PFSK-1 (cell line): ENCODE measurements at regions not wholly inside any gene's neighbourhood (a gene's known extent, or its start where the extent isn't known, plus 50 kb on each side); places are given as distances from the start of the nearest gene placed in this dataset.

ENCODE experiments used
- FOXP2 ChIP-seq: optimal IDR thresholded peaks from 2 replicates; pipeline ENCODE3; 2011; ENCODE audit warnings: borderline replicate concordance, control low read depth, inconsistent platforms; ENCODE audit not compliant: insufficient read depth; ENCODE audit errors: extremely low read length, extremely low read depth
- POLR2AphosphoS5 ChIP-seq: IDR thresholded peaks from 2 replicates; pipeline ENCODE4 v1.6.1; 2012; ENCODE audit warnings: low read depth, mild to moderate bottlenecking, control low read depth, low read length, moderate library complexity
- SIN3A ChIP-seq: IDR thresholded peaks from 2 replicates; pipeline ENCODE4 v1.6.1; 2012; ENCODE audit warnings: mild to moderate bottlenecking, low read length, moderate library complexity, borderline replicate concordance; ENCODE audit not compliant: insufficient read depth
- TAF1 ChIP-seq: IDR thresholded peaks from 2 replicates; pipeline ENCODE4 v1.6.1; 2012; ENCODE audit warnings: low read length, control low read depth, borderline replicate concordance; ENCODE audit not compliant: insufficient read depth
- TF ChIP-seq, protein P1 (sequence below), 2 experiments: IDR thresholded peaks; 2 replicates each; pipeline versions ENCODE4 v1.6.1 to v1.8.0; 2011 to 2012; ENCODE audit warnings: low read depth in 2 of 2, low read length in 2 of 2, control low read depth in 1 of 2, inconsistent platforms in 1 of 2, mild to moderate bottlenecking in 1 of 2, moderate library complexity in 1 of 2; ENCODE audit not compliant: insufficient read depth in 1 of 2

DNA sequence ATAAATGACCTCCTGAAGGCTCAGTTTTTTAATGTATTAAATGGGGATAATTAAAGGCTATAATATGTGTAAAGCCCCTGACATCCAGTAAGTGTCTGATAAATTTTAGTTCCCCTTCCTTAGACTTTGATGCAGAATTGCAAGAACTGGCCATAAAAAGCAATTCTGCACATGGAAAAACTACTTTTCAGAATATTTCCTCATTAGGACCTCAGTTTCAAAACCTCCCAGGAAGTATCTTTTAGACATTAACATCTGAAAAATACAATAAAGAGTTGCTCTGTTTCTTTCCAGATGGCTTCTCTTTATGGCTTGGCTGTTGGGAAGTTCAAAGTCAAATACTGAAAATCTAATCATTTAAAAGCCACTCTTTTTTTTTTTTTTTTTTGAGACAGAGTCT lies 106.3 kb upstream of the ZNF217 start:
- TF ChIP-seq POLR2AphosphoS5 (no peak), FOXP2 (no peak), TAF1 (no peak), SIN3A (no peak)
- TF ChIP-seq, protein P1, sequence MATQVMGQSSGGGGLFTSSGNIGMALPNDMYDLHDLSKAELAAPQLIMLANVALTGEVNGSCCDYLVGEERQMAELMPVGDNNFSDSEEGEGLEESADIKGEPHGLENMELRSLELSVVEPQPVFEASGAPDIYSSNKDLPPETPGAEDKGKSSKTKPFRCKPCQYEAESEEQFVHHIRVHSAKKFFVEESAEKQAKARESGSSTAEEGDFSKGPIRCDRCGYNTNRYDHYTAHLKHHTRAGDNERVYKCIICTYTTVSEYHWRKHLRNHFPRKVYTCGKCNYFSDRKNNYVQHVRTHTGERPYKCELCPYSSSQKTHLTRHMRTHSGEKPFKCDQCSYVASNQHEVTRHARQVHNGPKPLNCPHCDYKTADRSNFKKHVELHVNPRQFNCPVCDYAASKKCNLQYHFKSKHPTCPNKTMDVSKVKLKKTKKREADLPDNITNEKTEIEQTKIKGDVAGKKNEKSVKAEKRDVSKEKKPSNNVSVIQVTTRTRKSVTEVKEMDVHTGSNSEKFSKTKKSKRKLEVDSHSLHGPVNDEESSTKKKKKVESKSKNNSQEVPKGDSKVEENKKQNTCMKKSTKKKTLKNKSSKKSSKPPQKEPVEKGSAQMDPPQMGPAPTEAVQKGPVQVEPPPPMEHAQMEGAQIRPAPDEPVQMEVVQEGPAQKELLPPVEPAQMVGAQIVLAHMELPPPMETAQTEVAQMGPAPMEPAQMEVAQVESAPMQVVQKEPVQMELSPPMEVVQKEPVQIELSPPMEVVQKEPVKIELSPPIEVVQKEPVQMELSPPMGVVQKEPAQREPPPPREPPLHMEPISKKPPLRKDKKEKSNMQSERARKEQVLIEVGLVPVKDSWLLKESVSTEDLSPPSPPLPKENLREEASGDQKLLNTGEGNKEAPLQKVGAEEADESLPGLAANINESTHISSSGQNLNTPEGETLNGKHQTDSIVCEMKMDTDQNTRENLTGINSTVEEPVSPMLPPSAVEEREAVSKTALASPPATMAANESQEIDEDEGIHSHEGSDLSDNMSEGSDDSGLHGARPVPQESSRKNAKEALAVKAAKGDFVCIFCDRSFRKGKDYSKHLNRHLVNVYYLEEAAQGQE (IDR thresholded peaks at IDR 0.05; ENCODE audit: insufficient read depth in 1 of 2, low read depth in 2 of 2, low read length in 2 of 2) = no peak

DNA sequence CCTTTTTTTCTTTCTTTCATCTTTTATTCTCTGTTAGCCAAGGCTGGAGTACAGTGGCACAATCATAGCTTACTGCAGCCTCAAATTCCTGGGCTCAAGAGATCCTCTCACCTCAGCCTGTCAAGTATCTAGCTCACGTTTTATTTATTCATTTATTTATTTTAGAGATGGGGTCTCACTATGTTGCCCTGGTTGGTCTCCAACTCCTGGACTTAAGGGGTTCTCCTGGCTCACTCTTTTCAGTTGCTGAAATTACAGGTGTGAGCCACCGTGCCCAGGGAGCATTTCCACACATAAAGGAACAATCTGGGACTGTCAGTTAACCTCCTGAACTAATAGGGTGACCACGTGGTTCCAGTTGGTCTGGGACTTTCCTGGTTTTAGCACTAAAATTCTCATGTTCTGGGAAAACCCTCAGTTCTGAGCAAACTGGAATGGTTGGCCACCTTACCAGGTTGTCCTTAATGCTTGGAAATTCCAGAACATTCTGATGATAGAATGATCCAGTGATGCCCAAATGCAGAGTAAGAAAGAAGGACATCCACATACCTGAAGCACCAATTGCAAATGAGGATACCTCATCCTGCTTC lies 105.5 kb upstream of the ZNF217 start:
- no peak for TF ChIP-seq POLR2AphosphoS5
- no peak for TF ChIP-seq FOXP2
- TF ChIP-seq, protein P1 (IDR thresholded peaks at IDR 0.05; ENCODE audit: insufficient read depth in 1 of 2, low read depth in 2 of 2, low read length in 2 of 2) = no peak

DNA sequence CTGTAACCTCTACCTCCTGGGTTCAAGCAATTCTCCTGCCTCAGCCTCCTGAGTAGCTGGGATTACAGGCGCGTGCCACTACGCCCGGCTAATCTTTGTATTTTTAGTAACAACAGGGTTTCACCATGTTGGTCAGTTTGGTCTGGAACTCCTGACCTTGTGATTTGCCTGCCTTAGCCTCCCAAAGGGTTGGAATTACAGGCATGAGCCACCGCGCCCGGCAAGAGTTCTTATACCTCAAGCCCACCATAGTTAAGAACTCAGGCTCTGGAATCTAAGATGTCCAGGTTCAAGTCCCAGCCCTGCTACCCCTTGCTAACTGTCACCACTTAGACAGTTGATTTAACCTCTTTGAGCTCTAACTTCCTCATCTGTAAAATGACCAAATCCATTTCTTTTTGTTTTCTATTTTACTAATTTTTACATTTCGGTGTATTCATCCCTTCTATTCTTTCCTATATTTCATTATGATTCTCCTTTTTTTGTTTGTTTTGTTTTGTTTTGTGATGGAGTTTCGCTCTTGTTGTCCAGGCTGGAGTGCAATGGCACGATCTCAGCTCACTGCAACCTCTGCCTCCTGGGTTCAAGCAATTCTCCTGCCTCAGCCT lies 104.8 kb upstream of the ZNF217 start:
- TF ChIP-seq SIN3A (no peak), POLR2AphosphoS5 (no peak), FOXP2 (no peak), TAF1 (no peak)
- TF ChIP-seq, protein P1 (IDR thresholded peaks at IDR 0.05; ENCODE audit: insufficient read depth in 1 of 2, low read depth in 2 of 2, low read length in 2 of 2) = no peak

GRCh38 chr20:53695797-53696527 lies 102.3 kb upstream of the ZNF217 start:
- TF ChIP-seq, protein P1 (IDR thresholded peaks at IDR 0.05; ENCODE audit: insufficient read depth in 1 of 2, low read depth in 2 of 2, low read length in 2 of 2) = no peak
- TF ChIP-seq SIN3A = no peak
